Calu3 (cell line): ENCODE measurements at regions not wholly inside any gene's neighbourhood (a gene's known extent, or its start where the extent isn't known, plus 50 kb on each side); places are given as distances from the start of the nearest gene placed in this dataset.

Experiments
- BruUV-seq: library from RNA; stranded (reverse); fragments of 400-500 nt; replicated peaks from 2 replicates; lab custom pipeline; 2021; lab: Mats Ljungman, UMichigan
- CTCF ChIA-PET: fragments of 300-600 bp; sonication (Branson Sonifier 250); formaldehyde crosslinking; loops from one replicate; lab custom pipeline; 2022; ENCODE audit warnings: antibody characterized with exemption; lab: Charles Lee
- DNase-seq: peaks from one replicate; pipeline ENCODE4 v3.0.0; 2022
- H3K27ac Mint-ChIP-seq: one replicate; pipeline ENCODE4 v1.8.0; 2022; ENCODE audit warnings: mixed read lengths; ENCODE audit not compliant: unreplicated experiment
- H3K27me3 Mint-ChIP-seq: one replicate; pipeline ENCODE4 v1.8.0; 2022; ENCODE audit warnings: mixed read lengths; ENCODE audit not compliant: unreplicated experiment
- H3K36me3 Mint-ChIP-seq: one replicate; pipeline ENCODE4 v1.8.0; 2022; ENCODE audit warnings: mild to moderate bottlenecking, moderate library complexity, mixed read lengths; ENCODE audit not compliant: insufficient read depth, unreplicated experiment
- H3K4me1 Mint-ChIP-seq: one replicate; pipeline ENCODE4 v1.8.0; 2022; ENCODE audit warnings: mild to moderate bottlenecking, low read depth, mixed read lengths; ENCODE audit not compliant: unreplicated experiment
- H3K4me3 Mint-ChIP-seq: one replicate; pipeline ENCODE4 v1.8.0; 2022; ENCODE audit warnings: mild to moderate bottlenecking, low read depth, moderate library complexity, mixed read lengths; ENCODE audit not compliant: unreplicated experiment
- H3K9me3 Mint-ChIP-seq: one replicate; pipeline ENCODE4 v1.8.0; 2022; ENCODE audit warnings: low read depth, mixed read lengths; ENCODE audit not compliant: unreplicated experiment
- intact Hi-C: fragments of 100-400 bp; cut with micrococcal nuclease; formaldehyde crosslinking; loops from one replicate; pipeline ENCODE4 v1.10.0; 2022; ENCODE audit not compliant: unreplicated experiment
- TF ChIP-seq, protein P1 (sequence below): fragments of 200-600 bp; IDR thresholded peaks from one replicate; pipeline ENCODE4 v1.8.0; 2022; ENCODE audit warnings: antibody characterized with exemption; ENCODE audit not compliant: unreplicated experiment

DNA sequence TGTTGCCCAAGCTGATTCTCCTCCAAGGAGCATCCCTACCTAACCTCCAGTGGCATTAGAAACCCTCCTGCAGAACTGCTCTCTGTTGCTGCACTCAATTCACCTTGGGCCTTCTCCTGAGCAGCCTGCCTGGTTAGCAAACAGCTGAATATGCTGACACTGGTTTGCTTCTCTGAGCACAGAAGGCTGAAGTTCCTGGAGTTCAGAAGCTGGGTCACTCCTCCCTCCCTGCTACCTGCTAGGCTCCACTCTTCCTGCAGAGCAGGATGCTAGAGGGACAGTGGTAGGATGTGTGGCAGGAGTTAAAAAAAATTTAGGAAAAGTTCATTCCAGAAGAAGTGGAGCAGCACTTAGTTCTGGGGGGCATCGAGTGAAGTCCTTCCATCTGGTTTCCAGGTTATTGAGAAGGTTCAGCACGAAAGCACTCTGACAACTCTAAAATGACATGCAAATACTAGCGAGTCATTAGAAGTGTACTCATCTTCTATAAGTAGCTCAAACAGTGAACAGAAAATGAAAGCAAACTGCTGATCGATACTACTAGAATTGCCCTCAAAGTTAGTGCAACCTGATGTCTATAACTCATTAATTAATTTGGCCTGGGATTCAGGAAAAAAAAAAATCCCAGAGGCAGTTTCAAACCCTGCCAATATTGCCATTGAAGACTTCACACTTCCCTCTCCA, 293.7 kb downstream of the POU4F1 start:
- Mint-ChIP-seq H3K27me3 (no peaks in the 10 kb centered on the region), H3K36me3 (no peaks in the 10 kb centered on the region), H3K27ac (no peak overlapping the region), H3K9me3 (no peaks in the 10 kb centered on the region), H3K4me1 (no peaks in the 10 kb centered on the region), H3K4me3 (no peak overlapping the region)
- no peak for DNase-seq
- CTCF ChIA-PET = no interaction called here
- TF ChIP-seq, protein P1, sequence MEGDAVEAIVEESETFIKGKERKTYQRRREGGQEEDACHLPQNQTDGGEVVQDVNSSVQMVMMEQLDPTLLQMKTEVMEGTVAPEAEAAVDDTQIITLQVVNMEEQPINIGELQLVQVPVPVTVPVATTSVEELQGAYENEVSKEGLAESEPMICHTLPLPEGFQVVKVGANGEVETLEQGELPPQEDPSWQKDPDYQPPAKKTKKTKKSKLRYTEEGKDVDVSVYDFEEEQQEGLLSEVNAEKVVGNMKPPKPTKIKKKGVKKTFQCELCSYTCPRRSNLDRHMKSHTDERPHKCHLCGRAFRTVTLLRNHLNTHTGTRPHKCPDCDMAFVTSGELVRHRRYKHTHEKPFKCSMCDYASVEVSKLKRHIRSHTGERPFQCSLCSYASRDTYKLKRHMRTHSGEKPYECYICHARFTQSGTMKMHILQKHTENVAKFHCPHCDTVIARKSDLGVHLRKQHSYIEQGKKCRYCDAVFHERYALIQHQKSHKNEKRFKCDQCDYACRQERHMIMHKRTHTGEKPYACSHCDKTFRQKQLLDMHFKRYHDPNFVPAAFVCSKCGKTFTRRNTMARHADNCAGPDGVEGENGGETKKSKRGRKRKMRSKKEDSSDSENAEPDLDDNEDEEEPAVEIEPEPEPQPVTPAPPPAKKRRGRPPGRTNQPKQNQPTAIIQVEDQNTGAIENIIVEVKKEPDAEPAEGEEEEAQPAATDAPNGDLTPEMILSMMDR = no peak
- BruUV-seq = no TSS peak
- intact Hi-C loops = no loop called here

DNA sequence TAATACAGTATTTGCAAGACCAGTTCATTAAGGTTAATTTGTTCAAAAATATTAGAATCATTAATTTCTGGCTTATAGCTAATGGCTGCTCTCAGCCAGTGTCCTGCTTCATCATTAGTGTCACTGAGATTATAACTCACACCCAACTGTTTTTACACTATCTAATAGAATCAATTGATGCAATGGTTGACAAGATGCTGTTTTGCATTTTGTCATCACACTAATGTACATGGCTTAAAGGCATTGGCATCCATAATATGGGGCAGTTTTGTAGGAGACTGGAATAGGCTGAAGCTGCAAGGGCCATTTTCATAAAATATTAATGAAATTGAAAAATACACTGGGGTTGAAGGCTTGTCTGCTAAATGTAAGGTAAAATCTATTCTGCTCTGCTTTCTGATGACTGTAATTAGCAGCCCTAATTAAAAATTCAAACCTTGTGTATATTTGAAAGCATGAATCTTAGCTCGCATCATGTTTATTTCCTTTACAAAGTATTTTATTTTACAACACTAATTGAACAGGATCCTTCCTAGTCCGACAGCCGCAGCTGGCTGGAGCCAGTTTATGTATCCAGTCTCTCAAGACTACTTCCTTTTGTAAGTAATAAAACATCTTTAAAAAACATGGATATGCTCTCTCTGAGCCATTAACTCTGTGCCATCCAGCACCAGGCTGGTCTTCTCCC, 296.7 kb downstream of the POU4F1 start:
- no TSS peak for BruUV-seq
- TF ChIP-seq, protein P1 = no peak
- CTCF ChIA-PET = no interaction called here
- Mint-ChIP-seq H3K36me3 (no peaks in the 10 kb centered on the region), H3K27ac (no peak overlapping the region), H3K4me1 (no peaks in the 10 kb centered on the region), H3K27me3 (no peaks in the 10 kb centered on the region), H3K9me3 (no peaks in the 10 kb centered on the region), H3K4me3 (no peak overlapping the region)
- no peak for DNase-seq
- intact Hi-C loops = no loop called here

DNA sequence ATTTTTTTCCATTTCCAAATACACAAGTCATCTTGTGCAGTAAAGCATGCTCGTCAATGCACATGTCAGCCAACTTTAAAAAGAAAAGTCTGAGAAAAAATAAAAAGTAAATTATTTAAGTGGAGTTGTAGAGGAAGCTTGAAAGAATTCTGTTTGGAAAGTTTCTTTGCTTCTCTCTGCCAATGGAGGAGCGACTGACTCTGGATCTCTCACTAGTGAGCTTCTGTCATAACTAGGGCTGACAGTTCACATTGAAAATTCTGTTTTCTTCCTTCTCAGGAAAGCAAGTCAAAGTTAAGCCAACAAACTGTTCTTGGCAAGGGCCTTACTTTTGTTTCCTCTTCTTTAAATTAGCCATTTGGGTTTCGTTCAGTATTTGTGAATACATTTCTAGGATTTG, 298.2 kb downstream of the POU4F1 start:
- intact Hi-C loops = no loop called here

DNA sequence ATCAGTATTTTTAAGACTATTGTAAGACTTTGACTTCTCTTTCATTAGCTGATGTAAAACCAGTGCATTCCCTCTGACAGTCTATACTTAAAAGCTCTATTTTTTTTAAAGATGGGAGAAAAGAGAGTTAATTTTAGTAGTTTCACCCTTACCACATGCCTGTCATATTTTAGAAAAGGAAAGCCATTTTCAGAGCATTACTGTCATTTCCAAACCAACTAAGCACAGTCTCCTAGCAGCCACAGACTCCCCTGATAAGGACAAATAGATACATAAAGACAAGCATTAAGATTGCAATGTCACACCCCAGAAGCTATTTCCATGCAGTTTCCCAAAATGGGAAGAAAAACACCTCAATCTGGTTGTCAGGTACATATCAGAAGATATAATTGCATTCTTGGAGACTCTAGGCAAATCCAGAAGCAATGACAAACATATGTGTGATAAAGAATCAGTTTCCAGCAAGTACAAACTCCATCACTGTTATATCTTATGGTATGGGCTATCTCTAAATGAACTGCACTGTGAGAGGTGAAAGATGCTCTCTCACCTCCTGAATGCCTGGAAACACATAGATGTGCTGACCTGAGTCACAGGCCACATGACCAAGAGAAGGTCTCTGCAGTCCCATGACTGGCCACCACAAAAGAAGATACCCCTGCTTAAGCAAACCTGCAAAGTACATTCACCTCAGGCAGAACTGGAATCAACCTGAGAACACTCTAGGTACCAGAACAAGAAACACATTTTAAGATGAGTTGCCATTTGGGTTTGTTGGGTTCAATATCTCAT, 303.3 kb downstream of the POU4F1 start:
- no peaks in the 10 kb centered on the region for H3K36me3 Mint-ChIP-seq
- H3K27ac Mint-ChIP-seq = no peak overlapping the region
- TF ChIP-seq, protein P1 = no peak
- intact Hi-C loops = no loop called here
- no peaks in the 10 kb centered on the region for H3K4me1 Mint-ChIP-seq
- no TSS peak for BruUV-seq
- CTCF ChIA-PET = no interaction called here
- DNase-seq = no peak
- no peaks in the 10 kb centered on the region for H3K27me3 Mint-ChIP-seq
- no peaks in the 10 kb centered on the region for H3K9me3 Mint-ChIP-seq
- no peak overlapping the region for H3K4me3 Mint-ChIP-seq

More for the DNA sequence above, 298.2 kb downstream of the POU4F1 start:
- Mint-ChIP-seq H3K27ac (no peak overlapping the region), H3K27me3 (no peaks in the 10 kb centered on the region), H3K4me3 (no peak overlapping the region), H3K9me3 (no peaks in the 10 kb centered on the region), H3K36me3 (no peaks in the 10 kb centered on the region), H3K4me1 (no peaks in the 10 kb centered on the region)
- no TSS peak for BruUV-seq
- DNase-seq = no peak
- TF ChIP-seq, protein P1 = no peak
- CTCF ChIA-PET = no interaction called here
